ENCODE measurements at regions not wholly inside any gene's neighbourhood (a gene's known extent, or its start where the extent isn't known, plus 50 kb on each side); places are given as distances from the start of the nearest gene placed in this dataset.

- TF ChIP-seq POLR2AphosphoS5 (IDR thresholded peaks at IDR 0.05; ENCODE audit: insufficient read depth, low read depth, low read length) (no peak), JUN (IDR thresholded peaks at IDR 0.05; ENCODE audit: borderline replicate concordance, insufficient read depth, insufficient read length, low read depth) (no peak), MAX (IDR thresholded peaks at IDR 0.05; ENCODE audit: insufficient read depth, insufficient read length) (no peak), CTCF (IDR thresholded peaks at IDR 0.05; ENCODE audit: extremely low read depth in 1 of 2, insufficient read depth in 1 of 2, low read depth in 1 of 2, low read length in 2 of 2) (no peak), MYC (IDR thresholded peaks at IDR 0.05; ENCODE audit: low read depth, low read length) (no peak), POLR2A (IDR thresholded peaks at IDR 0.05; ENCODE audit: low read depth, low read length) (no peak)
Measured at GRCh38 chr13:78098249-78098648, 179.6 kb upstream of the EDNRB start.
